ENCODE measurements at regions not wholly inside any gene's neighbourhood (a gene's known extent, or its start where the extent isn't known, plus 50 kb on each side); places are given as distances from the start of the nearest gene placed in this dataset.

DNA sequence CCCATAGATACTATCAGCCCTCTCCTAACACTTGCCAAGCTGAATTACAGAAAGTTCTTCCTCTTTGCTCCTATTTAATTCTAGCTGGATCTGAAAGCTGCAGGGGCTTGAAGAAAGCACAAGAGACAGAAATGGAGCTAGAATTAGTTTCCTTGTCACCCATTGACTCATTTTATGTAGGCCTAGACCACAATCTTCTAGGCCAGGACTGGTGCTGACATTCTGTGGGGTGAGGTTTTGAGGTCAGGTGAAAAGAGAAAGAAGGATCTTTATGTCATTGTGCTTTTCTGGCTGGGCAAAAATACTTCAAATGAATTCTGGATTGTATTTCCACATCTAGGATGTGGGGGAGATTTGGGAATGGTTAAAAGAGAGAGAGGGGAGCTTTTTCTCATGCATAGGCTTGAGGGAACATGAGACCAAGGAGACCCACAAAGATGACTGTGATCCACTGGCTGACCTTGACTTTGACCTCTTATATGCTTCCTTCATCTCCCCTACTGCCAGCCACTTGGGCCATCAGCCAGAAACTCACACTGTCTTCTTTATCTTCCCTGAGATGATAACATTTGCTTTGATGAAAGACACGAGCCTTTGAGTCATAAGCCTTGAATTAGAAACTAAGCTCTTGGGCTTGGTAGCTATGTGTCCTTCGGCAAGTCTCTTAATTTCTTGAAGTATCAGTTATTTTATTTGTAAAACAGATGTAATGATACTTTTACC is 274.9 kb upstream of the CADM1 start:
- no peak for DNase-seq (ENCODE audit: low read depth in 2 of 2)

DNA sequence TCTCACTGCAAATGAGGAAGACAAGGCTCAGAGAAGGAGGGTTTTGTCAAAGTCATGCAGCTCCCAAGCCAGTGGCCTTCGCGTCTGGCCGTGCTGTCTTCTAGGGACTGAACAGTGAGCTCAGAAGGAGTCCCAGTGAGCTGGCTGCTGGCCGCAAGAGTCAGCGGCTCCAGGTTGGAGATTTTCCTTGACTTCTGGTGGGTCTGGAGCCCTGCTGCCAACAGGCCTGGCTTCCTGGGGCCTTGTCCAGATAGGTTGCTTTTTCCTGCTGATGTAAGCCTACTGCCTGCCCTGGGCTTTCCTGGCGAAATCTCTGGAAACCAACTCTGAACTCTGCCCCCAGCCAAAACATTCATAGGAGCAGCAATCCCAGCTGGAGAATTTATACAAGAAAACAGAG is 272.7 kb upstream of the CADM1 start:
- DNase-seq (ENCODE audit: low read depth in 2 of 2), result no peak

DNA sequence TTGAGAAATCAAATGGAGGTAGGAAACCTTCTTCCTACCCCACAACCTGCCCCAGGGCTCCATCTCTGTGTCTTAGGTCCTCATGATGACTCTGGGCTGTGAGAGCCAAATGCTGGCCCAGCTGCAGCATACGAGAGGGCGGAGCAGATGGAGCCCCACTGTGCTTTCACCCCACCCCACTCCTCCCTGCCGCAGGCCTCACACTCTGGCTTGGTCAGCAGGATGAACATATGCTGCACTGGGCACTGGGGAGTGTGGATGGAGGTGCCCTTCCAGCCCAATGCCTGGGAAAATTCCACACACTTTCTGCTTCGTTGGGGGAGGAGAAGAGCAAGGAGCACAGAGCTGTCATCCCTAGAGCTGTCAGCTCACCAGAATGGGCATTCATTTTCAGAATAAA is 271.6 kb upstream of the CADM1 start:
- DNase-seq (ENCODE audit: low read depth in 2 of 2), result no peak

DNA sequence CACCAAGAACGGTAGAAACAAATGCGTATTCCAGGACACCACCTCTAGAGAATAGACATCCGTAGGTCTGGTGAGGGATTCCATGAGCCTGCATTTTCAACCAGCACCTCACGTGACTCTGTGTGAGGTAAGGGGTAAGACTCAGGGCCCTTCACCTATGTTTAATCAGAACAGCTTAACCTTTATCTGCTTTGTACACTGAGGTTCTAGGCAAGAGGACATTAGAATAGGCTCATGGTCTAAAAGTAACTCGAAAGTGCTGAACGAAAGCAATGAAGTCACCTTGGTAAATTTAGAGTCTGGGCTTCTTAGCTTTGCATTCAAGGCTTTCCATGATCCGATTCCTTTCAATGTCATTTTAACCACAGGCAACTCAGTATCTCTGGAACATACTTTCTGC is 270.5 kb upstream of the CADM1 start:
- DNase-seq (ENCODE audit: low read depth in 2 of 2), result no peak

- DNase-seq (ENCODE audit: low read depth in 2 of 2), result no peak
These were observed 265.7 kb upstream of the CADM1 start for GRCh38 chr11:115769891-115770290.

GRCh38 chr11:115767883-115768282 is 263.7 kb upstream of the CADM1 start:
- DNase-seq (ENCODE audit: low read depth in 2 of 2), result no peak

GRCh38 chr11:115767047-115767802 is 263.0 kb upstream of the CADM1 start:
- no peak for DNase-seq (ENCODE audit: low read depth in 2 of 2)

DNA sequence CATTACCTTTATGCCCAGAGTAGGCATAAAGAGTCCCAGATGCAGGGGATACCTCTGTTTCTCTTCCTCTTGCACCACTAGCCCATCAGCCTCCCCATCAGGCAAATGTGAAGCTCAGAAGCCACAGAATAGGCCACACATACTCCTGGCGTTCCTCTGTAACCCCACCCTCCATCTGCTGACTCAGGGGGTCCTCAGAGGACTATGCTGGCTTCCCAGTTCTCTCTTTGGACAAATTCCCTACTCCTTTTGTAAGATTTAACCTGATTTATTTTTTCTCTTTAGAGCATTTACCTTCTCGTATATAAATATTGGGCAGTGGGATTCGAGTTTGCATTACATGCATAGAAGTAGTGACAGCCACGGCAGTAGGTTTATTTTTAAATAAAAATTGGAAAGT is 262.3 kb upstream of the CADM1 start:
- no peak for DNase-seq (ENCODE audit: low read depth in 2 of 2)

DNA sequence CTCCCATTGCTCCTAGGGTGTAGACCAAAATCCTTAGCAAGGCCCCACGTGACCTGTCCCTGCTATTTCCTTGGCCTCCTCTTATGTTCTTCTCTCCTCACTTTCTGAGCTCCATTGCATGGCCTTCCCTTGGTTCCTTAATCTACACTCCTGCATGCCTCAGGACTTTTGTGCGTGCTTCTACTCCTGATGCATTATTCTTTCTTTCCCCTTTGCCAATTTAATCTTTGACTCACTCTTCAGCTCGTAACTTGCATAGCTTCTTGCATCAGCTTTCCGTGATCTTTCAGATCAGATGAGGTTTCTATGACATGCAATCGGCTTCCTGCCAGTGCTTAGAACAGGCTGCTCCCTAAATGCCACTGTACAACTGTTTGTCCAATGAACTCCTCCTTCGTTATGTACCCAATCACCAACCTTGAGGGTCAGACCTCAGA is 261.6 kb upstream of the CADM1 start:
- DNase-seq (ENCODE audit: low read depth in 2 of 2), result no peak

- DNase-seq (ENCODE audit: low read depth in 2 of 2), result no peak
These were observed 260.0 kb upstream of the CADM1 start for GRCh38 chr11:115764176-115764575.

DNA sequence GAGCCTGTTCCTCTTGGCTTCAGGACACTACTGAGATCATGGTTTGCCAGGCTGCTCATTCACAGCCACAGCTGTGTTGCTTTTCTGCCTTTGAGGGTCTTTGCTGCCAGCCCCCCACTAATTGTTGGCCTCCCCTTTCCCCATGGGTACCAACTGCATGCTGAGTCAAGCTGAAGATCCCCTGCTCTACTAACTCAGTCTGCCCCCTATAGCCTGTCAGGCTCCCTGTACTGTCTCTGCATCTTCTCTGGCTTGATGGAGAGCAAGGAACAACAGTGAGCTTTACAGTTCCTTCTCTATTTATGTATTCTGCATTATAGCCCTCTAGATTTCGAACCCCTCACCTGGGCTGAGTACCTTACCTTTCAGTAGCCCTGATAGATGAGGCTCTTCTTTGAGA is 257.6 kb upstream of the CADM1 start:
- DNase-seq (ENCODE audit: low read depth in 2 of 2), result no peak

- no peak for DNase-seq (ENCODE audit: low read depth in 2 of 2)
These were observed 257.1 kb upstream of the CADM1 start for GRCh38 chr11:115761348-115761747.

GRCh38 chr11:115760461-115761320 is 256.5 kb upstream of the CADM1 start:
- DNase-seq (ENCODE audit: low read depth in 2 of 2), result no peak

- DNase-seq (ENCODE audit: low read depth in 2 of 2), result no peak
These were observed 255.6 kb upstream of the CADM1 start for GRCh38 chr11:115759622-115760460.

DNA sequence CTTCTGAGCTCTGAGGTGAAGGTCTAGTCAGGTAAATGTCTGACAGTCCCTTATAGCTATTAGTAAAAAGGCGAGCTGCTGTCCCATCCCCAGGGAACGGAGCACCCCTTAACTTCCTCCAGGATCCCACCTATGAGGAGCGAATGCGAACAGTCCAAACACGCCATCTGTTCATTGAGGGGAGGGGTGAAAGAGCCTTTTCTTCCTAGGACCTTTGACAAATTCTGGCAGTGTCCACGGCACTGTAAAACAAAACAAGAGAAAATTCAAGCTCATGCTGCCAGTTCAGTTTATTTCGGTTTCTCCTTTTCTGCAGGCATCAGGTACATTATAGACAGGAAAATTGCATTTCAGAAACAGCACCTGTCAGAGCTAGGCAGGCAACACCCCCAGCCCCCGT is 253.8 kb upstream of the CADM1 start:
- no peak for DNase-seq (ENCODE audit: low read depth in 2 of 2)

DNA sequence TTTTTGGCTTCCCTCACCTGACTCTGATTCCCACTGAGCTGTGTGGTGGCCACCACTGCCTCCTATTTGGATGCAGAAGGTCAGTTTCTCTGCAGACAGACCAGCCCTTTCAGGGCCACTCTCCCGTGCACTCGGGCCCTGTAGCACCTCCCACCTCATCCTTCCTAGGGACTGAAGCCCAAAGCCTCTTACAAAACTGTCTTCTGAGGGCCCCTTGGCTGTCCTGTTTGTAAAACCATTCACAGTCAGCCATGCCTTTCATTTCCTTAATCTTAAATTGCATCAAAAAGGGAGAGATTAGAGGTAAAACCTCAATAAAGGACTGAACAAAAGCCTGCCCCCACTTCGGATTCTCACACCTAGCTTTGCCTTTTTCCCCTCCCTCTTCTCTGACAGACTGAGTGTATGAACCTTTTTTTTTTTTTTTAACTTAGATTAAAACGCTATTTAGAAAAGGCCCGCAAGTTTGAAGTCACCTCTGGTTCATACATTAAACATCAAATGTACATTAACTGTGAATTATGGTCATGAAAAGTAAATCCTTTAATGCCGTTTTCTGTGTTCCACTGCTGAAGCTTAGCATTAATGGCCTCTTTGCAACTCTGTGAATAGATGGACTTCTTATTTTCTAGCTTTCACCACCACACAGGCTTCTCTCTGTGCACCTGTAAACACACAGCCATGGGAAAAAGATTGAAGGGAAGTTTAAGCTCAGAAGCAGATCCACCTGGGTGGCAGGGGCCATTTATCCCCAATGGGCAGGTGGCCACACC is 247.2 kb upstream of the CADM1 start:
- no peak for DNase-seq (ENCODE audit: low read depth in 2 of 2)

GRCh38 chr11:115745610-115746512 is 241.6 kb upstream of the CADM1 start:
- no peak for DNase-seq (ENCODE audit: low read depth in 2 of 2)

DNA sequence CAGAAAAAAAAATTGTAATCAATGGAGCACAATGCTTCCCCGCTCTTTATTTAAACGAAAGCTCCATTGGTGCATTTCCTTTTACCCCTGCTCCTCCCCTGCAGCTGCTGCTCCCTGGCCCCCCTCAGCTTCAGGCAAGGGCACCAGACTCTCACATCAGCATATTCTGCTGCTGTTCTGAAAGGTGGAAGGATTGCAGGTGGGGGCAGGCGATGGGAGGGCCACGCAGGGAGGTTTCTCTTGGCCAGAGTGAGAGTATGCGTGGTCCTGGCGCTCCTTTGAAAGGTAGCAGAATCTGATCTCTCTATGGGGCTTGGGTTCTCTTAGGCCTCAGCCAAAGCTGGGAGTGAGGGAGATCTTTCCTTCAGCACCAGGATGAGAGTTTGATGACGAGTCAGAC is 240.9 kb upstream of the CADM1 start:
- no peak for DNase-seq (ENCODE audit: low read depth in 2 of 2)

DNA sequence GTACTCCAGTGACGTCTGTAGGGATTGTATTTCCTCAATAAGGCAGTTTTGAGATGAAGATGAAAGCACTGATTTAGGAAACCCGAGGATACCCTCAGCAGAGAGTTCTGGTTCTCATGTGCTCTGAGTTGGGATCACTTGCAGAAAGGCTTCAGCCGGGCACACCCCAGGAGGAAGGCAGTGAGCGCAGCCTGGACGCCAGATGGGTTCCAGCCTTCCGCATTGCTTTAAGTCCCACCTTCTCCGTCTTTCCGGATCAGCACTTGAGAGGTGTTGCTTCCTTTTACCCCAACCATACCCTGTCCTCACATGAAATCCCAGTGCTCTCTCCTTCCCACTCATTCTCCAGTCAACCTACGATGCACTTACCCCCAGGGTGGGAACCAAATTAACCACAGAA is 239.5 kb upstream of the CADM1 start:
- DNase-seq (ENCODE audit: low read depth in 2 of 2), result no peak

Measured in activated CD8-positive, alpha-beta memory T cell treated with anti-CD3 and anti-CD28 coated beads for 4 hours (primary cell).